ENCODE measurements at regions not wholly inside any gene's neighbourhood (a gene's known extent, or its start where the extent isn't known, plus 50 kb on each side); places are given as distances from the start of the nearest gene placed in this dataset.

DNA sequence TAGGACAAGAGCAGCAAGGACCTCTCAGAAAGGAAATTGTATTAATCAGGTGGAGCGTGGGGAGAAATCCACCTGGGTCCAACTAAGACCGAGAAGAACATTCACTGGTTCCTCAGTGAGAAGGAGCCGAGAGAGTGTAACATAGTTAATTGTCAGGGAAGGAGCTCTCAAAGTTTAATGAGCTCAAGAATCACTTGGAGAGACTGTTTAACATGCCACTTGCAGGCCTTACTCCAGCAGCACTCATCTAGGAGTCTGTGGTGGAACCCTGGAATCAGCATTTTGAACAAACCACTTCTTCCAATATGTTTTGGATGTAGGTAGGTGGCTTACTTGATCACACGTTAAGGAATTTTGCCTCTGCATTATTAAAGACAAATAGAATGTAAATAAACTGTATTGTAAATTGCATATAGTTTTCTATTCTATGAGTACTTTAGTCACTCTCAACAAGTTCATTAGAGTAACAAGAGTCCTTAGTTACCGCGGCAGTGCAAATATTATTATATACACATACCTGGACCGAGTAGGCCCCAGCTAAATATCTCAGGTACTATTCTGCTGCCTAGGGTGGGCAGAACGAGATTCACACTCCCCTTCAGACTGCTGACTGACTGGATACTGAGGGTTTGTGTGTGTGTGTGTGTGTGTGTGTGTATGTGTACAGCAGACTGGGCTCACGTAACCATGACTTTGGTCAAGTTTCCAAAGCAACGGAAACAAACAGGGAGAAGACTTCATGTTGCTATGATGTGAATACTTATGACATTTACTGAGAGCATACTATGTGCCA is 203.2 kb upstream of the USP24 start:
- TF ChIP-seq SPI1 (IDR thresholded peaks at IDR 0.05; ENCODE audit: low read depth, low read length) = no peak
- TF ChIP-seq POLR2A (IDR thresholded peaks at IDR 0.05; ENCODE audit: low read depth, low read length) = no peak
- no peak for TF ChIP-seq POLR2AphosphoS5 (IDR thresholded peaks at IDR 0.05; ENCODE audit: low read depth, low read length)
